Suprapubic skin (tissue), 4 donors: ENCODE measurements at regions not wholly inside any gene's neighbourhood (a gene's known extent, or its start where the extent isn't known, plus 50 kb on each side); places are given as distances from the start of the nearest gene placed in this dataset.
"Not testable (repeated sequence)": the region's sequence is repeated elsewhere in the genome, so short reads cannot be mapped to it uniquely, and the experiment has no call there.

Experiments used
- DNase-seq, 2 donors: peaks; one replicate each; pipeline ENCODE4 v3.0.0-alpha.2; 2019; ENCODE audit warnings: low spot score in 2 of 2
- H3K27ac ChIP-seq: fragments of 200-600 bp; sonication (generic); one replicate; pipeline ENCODE4 v1.5.1; 2019
- H3K27me3 ChIP-seq: fragments of 200-600 bp; sonication (generic); one replicate; pipeline ENCODE4 v1.5.1; 2019
- H3K36me3 ChIP-seq: fragments of 200-600 bp; sonication (generic); one replicate; pipeline ENCODE4 v1.5.1; 2019
- H3K4me1 ChIP-seq: fragments of 200-600 bp; sonication (generic); one replicate; pipeline ENCODE4 v1.5.1; 2019
- H3K4me3 ChIP-seq: fragments of 200-600 bp; sonication (generic); one replicate; pipeline ENCODE4 v1.5.1; 2019; ENCODE audit warnings: mild to moderate bottlenecking
- H3K9me3 ChIP-seq: fragments of 200-600 bp; sonication (generic); one replicate; pipeline ENCODE4 v1.5.1; 2019
- EP300 ChIP-seq: sonication (generic); formaldehyde crosslinking; IDR thresholded peaks from one replicate; pipeline ENCODE4 v1.6.1; 2017; ENCODE audit warnings: antibody characterized with exemption
- POLR2A ChIP-seq, 2 donors: fragments of 450-650 bp; IDR thresholded peaks; one replicate each; pipeline ENCODE4 v1.6.1; 2017; ENCODE audit warnings: antibody characterized with exemption in 2 of 2, mild to moderate bottlenecking in 2 of 2, moderate library complexity in 2 of 2
- POLR2AphosphoS5 ChIP-seq, 3 donors: sonication (generic); formaldehyde crosslinking; IDR thresholded peaks; one replicate each; pipeline ENCODE4 v1.6.1; 2017; ENCODE audit warnings: antibody characterized with exemption in 3 of 3
- WGBS: methylation state at CpG from one replicate; pipeline ENCODE4 v1.1.5; 2018; 5-methylcytosine and 5-hydroxymethylcytosine counted together
- TF ChIP-seq, protein P1 (sequence below), 2 donors: fragments of 200-600 bp in 1 of 2; fragments of 450-650 bp in 1 of 2; sonication (generic) in 1 of 2; IDR thresholded peaks; one replicate each; pipeline ENCODE4 v1.5.1; 2016 to 2019; ENCODE audit warnings: antibody characterized with exemption in 2 of 2, mild to moderate bottlenecking in 1 of 2, moderate library complexity in 1 of 2

GRCh38 chr18:1846640-1847039 lies 724.7 kb downstream of the METTL4 start:
- WGBS, result 86% methylated on average over 3 of the region's 3 CpGs
- no peak for DNase-seq
- no peaks in the 10 kb centered on the region for H3K4me1 ChIP-seq
- no peaks in the 10 kb centered on the region for H3K36me3 ChIP-seq
- H3K27me3 ChIP-seq, result no peaks in the 10 kb centered on the region
- H3K9me3 ChIP-seq, result no peaks in the 10 kb centered on the region
- no peak overlapping the region for H3K4me3 ChIP-seq
- no peak overlapping the region for H3K27ac ChIP-seq
- TF ChIP-seq POLR2A (IDR thresholded peaks at IDR 0.05) (no peak), EP300 (no peak), POLR2AphosphoS5 (IDR thresholded peaks at IDR 0.05) (no peak)
- TF ChIP-seq, protein P1, sequence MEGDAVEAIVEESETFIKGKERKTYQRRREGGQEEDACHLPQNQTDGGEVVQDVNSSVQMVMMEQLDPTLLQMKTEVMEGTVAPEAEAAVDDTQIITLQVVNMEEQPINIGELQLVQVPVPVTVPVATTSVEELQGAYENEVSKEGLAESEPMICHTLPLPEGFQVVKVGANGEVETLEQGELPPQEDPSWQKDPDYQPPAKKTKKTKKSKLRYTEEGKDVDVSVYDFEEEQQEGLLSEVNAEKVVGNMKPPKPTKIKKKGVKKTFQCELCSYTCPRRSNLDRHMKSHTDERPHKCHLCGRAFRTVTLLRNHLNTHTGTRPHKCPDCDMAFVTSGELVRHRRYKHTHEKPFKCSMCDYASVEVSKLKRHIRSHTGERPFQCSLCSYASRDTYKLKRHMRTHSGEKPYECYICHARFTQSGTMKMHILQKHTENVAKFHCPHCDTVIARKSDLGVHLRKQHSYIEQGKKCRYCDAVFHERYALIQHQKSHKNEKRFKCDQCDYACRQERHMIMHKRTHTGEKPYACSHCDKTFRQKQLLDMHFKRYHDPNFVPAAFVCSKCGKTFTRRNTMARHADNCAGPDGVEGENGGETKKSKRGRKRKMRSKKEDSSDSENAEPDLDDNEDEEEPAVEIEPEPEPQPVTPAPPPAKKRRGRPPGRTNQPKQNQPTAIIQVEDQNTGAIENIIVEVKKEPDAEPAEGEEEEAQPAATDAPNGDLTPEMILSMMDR (IDR thresholded peaks at IDR 0.05), result no peak

GRCh38 chr18:1848716-1849115 lies 722.6 kb downstream of the METTL4 start:
- no peak for DNase-seq
- H3K36me3 ChIP-seq, result no peaks in the 10 kb centered on the region
- H3K4me3 ChIP-seq, result no peak overlapping the region
- no peak overlapping the region for H3K27ac ChIP-seq
- no peaks in the 10 kb centered on the region for H3K4me1 ChIP-seq
- WGBS, result 90% methylated on average over 1 of the region's 1 CpG
- no peaks in the 10 kb centered on the region for H3K9me3 ChIP-seq
- no peak for TF ChIP-seq POLR2AphosphoS5 (IDR thresholded peaks at IDR 0.05)
- TF ChIP-seq EP300, result no peak
- TF ChIP-seq POLR2A (IDR thresholded peaks at IDR 0.05), result no peak
- TF ChIP-seq, protein P1 (IDR thresholded peaks at IDR 0.05), result no peak
- no peaks in the 10 kb centered on the region for H3K27me3 ChIP-seq

GRCh38 chr18:1849386-1849785 lies 721.9 kb downstream of the METTL4 start:
- no peaks in the 10 kb centered on the region for H3K27me3 ChIP-seq
- 92% methylated on average over 6 of the region's 6 CpGs for WGBS
- H3K4me1 ChIP-seq, result no peaks in the 10 kb centered on the region
- no peak for DNase-seq
- H3K9me3 ChIP-seq, result no peaks in the 10 kb centered on the region
- no peak overlapping the region for H3K27ac ChIP-seq
- H3K36me3 ChIP-seq, result no peaks in the 10 kb centered on the region
- TF ChIP-seq POLR2AphosphoS5 (IDR thresholded peaks at IDR 0.05) (no peak), POLR2A (IDR thresholded peaks at IDR 0.05) (no peak), EP300 (no peak)
- TF ChIP-seq, protein P1 (IDR thresholded peaks at IDR 0.05), result no peak
- H3K4me3 ChIP-seq, result no peak overlapping the region

- H3K36me3 ChIP-seq, H3K27me3 ChIP-seq, H3K4me1 ChIP-seq, H3K27ac ChIP-seq, DNase-seq, H3K9me3 ChIP-seq, H3K4me3 ChIP-seq: not testable (repeated sequence)
- no CpG with 5 or more reads among the region's 2 CpGs for WGBS
Measured at GRCh38 chr18:1857281-1857680, 714.0 kb downstream of the METTL4 start.

DNA sequence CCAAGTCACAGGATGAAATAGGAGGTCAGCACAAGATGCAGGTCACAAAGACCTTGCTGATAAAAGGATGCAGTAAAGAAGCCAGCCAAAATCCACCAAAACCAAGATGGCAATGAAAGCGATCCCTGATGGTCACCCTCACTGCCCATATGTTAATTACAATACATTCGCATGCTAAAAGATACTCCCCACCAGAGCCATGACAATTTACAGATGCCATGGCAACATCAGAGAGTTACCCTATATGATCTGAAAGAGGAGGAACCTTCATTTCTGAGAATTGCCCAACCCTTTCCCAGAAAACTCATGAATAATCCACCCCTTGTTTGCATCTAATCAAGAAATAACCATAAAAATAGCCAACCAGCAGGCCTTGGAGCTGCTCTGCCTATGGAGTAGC lies 709.8 kb downstream of the METTL4 start:
- H3K27ac ChIP-seq, result no peak overlapping the region
- H3K36me3 ChIP-seq, result no peaks in the 10 kb centered on the region
- no peak for TF ChIP-seq EP300
- no peak for TF ChIP-seq POLR2AphosphoS5 (IDR thresholded peaks at IDR 0.05)
- no peak for TF ChIP-seq POLR2A (IDR thresholded peaks at IDR 0.05)
- TF ChIP-seq, protein P1 (IDR thresholded peaks at IDR 0.05), result no peak
- no peaks in the 10 kb centered on the region for H3K4me1 ChIP-seq
- H3K27me3 ChIP-seq, result no peaks in the 10 kb centered on the region
- peaks cover 8% of the 10 kb centered on the region for H3K9me3 ChIP-seq
- 73% methylated on average over 2 of the region's 2 CpGs for WGBS
- DNase-seq, result no peak
- H3K4me3 ChIP-seq, result no peak overlapping the region

DNA sequence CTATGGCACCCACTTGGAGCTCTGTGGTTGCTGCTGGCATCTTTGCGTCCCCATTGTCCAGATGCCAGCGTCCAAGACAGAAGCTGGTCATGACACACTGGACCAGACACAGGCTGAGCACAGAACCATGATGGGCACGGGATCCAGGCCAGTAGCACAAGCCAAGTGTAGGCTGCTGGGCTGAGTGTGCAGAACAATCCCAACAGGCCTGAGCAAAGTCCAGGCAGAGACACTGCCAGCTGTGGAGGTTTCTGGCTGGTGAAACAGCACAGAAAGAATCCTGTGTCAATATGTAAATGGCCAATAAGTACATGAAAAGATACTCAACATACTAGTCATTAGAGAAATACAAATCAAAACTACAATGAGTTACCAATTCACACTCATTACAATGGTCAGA lies 705.4 kb downstream of the METTL4 start:
- no peaks in the 10 kb centered on the region for H3K4me1 ChIP-seq
- no peaks in the 10 kb centered on the region for H3K27me3 ChIP-seq
- TF ChIP-seq EP300 (no peak), POLR2AphosphoS5 (IDR thresholded peaks at IDR 0.05) (no peak)
- H3K27ac ChIP-seq, result no peak overlapping the region
- no peak overlapping the region for H3K4me3 ChIP-seq
- H3K36me3 ChIP-seq, result no peaks in the 10 kb centered on the region
- DNase-seq, result no peak
- WGBS, result 100% methylated on average over 2 of the region's 3 CpGs
- H3K9me3 ChIP-seq, result peaks cover 8% of the 10 kb centered on the region
